ENCODE measurements at regions not wholly inside any gene's neighbourhood (a gene's known extent, or its start where the extent isn't known, plus 50 kb on each side); places are given as distances from the start of the nearest gene placed in this dataset.
"Not testable (repeated sequence)": the region's sequence is repeated elsewhere in the genome, so short reads cannot be mapped to it uniquely, and the experiment has no call there.

GRCh38 chr1:157209514-157209913, 71.3 kb upstream of the ETV3 start (continued):
- TF ChIP-seq ERG (CRISPR knock-in tag; IDR thresholded peaks at IDR 0.05) (no peak), PRRX2 (CRISPR knock-in tag; IDR thresholded peaks at IDR 0.05) (no peak), ELF4 (CRISPR knock-in tag; IDR thresholded peaks at IDR 0.05; ENCODE audit: low read depth) (no peak)

DNA sequence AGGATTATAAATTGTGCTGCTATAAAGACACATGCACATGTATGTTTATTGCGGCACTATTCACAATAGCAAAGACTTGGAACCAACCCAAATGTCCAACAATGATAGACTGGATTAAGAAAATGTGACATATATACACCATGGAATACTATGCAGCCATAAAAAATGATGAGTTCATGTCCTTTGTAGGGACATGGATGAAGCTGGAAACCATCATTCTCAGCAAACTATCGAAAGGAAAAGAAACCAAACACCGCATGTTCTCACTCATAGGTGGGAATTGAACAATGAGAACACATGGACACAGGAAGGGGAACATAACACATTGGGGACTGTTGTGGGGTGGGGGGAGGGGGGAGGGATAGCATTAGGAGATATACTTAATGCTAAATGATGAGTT, 67.8 kb upstream of the ETV3 start:
- H3K36me3 Mint-ChIP-seq; POLR2A ChIA-PET; H3K9me3 Mint-ChIP-seq; H3K4me3 Mint-ChIP-seq; H3K4me1 Mint-ChIP-seq; H3K27me3 Mint-ChIP-seq (ENCODE audit: low read depth); ATAC-seq; DNase-seq (ENCODE audit: low spot score); H3K27ac Mint-ChIP-seq; CTCF ChIA-PET: not testable (repeated sequence)

DNA sequence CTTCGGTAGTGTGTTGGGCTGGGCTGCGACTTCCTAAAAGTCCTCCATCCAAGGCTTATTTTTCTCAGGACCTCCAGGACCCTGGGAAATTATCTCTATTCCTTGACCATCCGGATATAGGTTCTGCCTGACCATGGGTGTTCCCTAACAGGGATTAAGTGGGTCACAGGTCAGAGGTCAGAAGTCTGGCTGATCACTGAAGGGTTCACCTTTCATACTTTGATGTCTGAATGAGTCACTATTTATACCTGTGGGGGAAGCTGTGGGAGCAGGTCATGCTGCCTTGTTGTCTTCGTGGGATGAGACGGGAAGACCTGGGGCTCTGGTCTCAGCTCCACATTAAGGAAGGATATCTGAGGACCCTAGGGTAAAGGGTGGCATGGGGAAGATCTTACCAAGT, 65.0 kb upstream of the ETV3 start:
- CTCF ChIA-PET, result interaction anchor here (1.1 to 2.4 kb wide), 3 partner anchors 108 to 302 kb away, joined by 4 to 7 read pairs (median 6); no protein-coding TSS in a partner anchor

DNA sequence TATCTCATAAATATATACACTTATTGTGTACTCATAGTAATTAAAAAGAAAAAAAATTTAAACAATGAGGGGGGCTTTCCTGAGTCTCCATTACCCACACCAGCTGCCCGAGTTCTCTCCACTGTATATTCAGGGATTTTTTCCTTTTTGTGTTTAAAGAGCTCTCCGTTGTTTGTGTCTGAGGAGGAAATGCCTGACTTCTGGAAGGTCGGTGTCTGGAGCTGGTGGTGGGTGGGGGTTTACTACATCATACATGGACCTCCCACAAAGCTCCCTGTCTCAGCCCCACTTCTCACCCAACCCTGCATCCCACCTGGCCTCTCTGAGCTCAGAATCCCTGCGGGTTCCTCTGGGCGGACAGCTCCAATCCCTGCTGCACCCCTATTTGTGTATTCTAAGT, 64.1 kb upstream of the ETV3 start:
- H3K4me1 Mint-ChIP-seq, result peaks cover 15% of the 10 kb centered on the region; the same call in 1 of the 2 replicates
- H3K27me3 Mint-ChIP-seq (ENCODE audit: low read depth), result no peaks in the 10 kb centered on the region; the same call in 1 of the 2 replicates
- ChIA-PET POLR2A (no interaction called here), CTCF (interaction anchor here (1.1 to 2.4 kb wide), 3 partner anchors 109 to 303 kb away, joined by 4 to 7 read pairs (median 6); no protein-coding TSS in a partner anchor)
- DNase-seq (ENCODE audit: low spot score), result no peak
- no peak for ATAC-seq
- no peaks in the 10 kb centered on the region for H3K36me3 Mint-ChIP-seq
- no peak overlapping the region for H3K4me3 Mint-ChIP-seq
- H3K27ac Mint-ChIP-seq, result no peak overlapping the region
- no peaks in the 10 kb centered on the region; the same call in 1 of the 2 replicates for H3K9me3 Mint-ChIP-seq
- no peak for TF ChIP-seq PRRX2 (CRISPR knock-in tag; IDR thresholded peaks at IDR 0.05)
- no peak for TF ChIP-seq ZNF425 (CRISPR knock-in tag; conservative IDR thresholded peaks at IDR 0.05)
- TF ChIP-seq RORB (CRISPR knock-in tag; IDR thresholded peaks at IDR 0.05), result no peak
- no peak for TF ChIP-seq CTCF (IDR thresholded peaks at IDR 0.05)
- TF ChIP-seq TCF7 (CRISPR knock-in tag; IDR thresholded peaks at IDR 0.05; ENCODE audit: low read depth), result no peak
- TF ChIP-seq ESRRA (CRISPR knock-in tag; IDR thresholded peaks at IDR 0.05; ENCODE audit: borderline replicate concordance), result no peak
- TF ChIP-seq, protein P1, sequence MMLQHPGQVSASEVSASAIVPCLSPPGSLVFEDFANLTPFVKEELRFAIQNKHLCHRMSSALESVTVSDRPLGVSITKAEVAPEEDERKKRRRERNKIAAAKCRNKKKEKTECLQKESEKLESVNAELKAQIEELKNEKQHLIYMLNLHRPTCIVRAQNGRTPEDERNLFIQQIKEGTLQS (CRISPR knock-in tag; conservative IDR thresholded peaks at IDR 0.05), result no peak
- no peak for TF ChIP-seq USF2 (CRISPR knock-in tag; IDR thresholded peaks at IDR 0.05)
- TF ChIP-seq TP53 (CRISPR knock-in tag; IDR thresholded peaks at IDR 0.05), result no peak
- no peak for TF ChIP-seq FOXJ3 (CRISPR knock-in tag; IDR thresholded peaks at IDR 0.05; ENCODE audit: borderline replicate concordance)
- TF ChIP-seq MYBL2 (CRISPR knock-in tag; IDR thresholded peaks at IDR 0.05), result no peak
- no peak for TF ChIP-seq ZNF317 (CRISPR knock-in tag; IDR thresholded peaks at IDR 0.05; ENCODE audit: borderline replicate concordance, low read depth)
- no peak for TF ChIP-seq MAX (CRISPR knock-in tag; IDR thresholded peaks at IDR 0.05)
- TF ChIP-seq, protein P2, sequence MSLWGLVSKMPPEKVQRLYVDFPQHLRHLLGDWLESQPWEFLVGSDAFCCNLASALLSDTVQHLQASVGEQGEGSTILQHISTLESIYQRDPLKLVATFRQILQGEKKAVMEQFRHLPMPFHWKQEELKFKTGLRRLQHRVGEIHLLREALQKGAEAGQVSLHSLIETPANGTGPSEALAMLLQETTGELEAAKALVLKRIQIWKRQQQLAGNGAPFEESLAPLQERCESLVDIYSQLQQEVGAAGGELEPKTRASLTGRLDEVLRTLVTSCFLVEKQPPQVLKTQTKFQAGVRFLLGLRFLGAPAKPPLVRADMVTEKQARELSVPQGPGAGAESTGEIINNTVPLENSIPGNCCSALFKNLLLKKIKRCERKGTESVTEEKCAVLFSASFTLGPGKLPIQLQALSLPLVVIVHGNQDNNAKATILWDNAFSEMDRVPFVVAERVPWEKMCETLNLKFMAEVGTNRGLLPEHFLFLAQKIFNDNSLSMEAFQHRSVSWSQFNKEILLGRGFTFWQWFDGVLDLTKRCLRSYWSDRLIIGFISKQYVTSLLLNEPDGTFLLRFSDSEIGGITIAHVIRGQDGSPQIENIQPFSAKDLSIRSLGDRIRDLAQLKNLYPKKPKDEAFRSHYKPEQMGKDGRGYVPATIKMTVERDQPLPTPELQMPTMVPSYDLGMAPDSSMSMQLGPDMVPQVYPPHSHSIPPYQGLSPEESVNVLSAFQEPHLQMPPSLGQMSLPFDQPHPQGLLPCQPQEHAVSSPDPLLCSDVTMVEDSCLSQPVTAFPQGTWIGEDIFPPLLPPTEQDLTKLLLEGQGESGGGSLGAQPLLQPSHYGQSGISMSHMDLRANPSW (CRISPR knock-in tag; conservative IDR thresholded peaks at IDR 0.05; ENCODE audit: low read depth), result no peak
- no peak for TF ChIP-seq ATF1 (CRISPR knock-in tag; IDR thresholded peaks at IDR 0.05)

More for the DNA sequence above, 65.0 kb upstream of the ETV3 start:
- H3K4me1 Mint-ChIP-seq, result 0 out of 2 replicates have a peak, but pooled peaks cover 8% of the 10 kb centered on the region
- no peak for DNase-seq (ENCODE audit: low spot score)
- ATAC-seq, result no peak
- no peaks in the 10 kb centered on the region; the same call in 1 of the 2 replicates for H3K9me3 Mint-ChIP-seq
- H3K4me3 Mint-ChIP-seq, result no peak overlapping the region
- no peak overlapping the region for H3K27ac Mint-ChIP-seq
- no peaks in the 10 kb centered on the region; the same call in 1 of the 2 replicates for H3K27me3 Mint-ChIP-seq (ENCODE audit: low read depth)
- no peaks in the 10 kb centered on the region for H3K36me3 Mint-ChIP-seq
- POLR2A ChIA-PET, result no interaction called here
- no peak for TF ChIP-seq ZNF423 (CRISPR knock-in tag; IDR thresholded peaks at IDR 0.05)
- TF ChIP-seq ZNF138 (CRISPR knock-in tag; conservative IDR thresholded peaks at IDR 0.05), result no peak
- no peak for TF ChIP-seq ZNF416 (CRISPR knock-in tag; IDR thresholded peaks at IDR 0.05)
- no peak for TF ChIP-seq MYBL2 (CRISPR knock-in tag; IDR thresholded peaks at IDR 0.05)
- TF ChIP-seq TCF7 (CRISPR knock-in tag; IDR thresholded peaks at IDR 0.05; ENCODE audit: low read depth), result no peak
- TF ChIP-seq, protein P3, sequence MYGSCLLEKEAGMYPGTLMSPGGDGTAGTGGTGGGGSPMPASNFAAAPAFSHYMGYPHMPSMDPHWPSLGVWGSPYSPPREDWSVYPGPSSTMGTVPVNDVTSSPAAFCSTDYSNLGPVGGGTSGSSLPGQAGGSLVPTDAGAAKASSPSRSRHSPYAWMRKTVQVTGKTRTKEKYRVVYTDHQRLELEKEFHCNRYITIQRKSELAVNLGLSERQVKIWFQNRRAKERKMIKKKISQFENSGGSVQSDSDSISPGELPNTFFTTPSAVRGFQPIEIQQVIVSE (CRISPR knock-in tag; IDR thresholded peaks at IDR 0.05; ENCODE audit: borderline replicate concordance), result no peak

All from WTC11 (cell line).